HepG2 (cell line): ENCODE measurements at regions not wholly inside any gene's neighbourhood (a gene's known extent, or its start where the extent isn't known, plus 50 kb on each side); places are given as distances from the start of the nearest gene placed in this dataset.

ENCODE experiments used
- BORCS8-MEF2B ChIP-seq: sonication (generic); formaldehyde crosslinking; IDR thresholded peaks from 2 replicates; pipeline ENCODE4 v1.8.0; 2022; ENCODE audit warnings: mild to moderate bottlenecking, missing genetic modification reagents
- CC2D1A ChIP-seq: sonication (generic); formaldehyde crosslinking; IDR thresholded peaks from 2 replicates; pipeline ENCODE4 v1.8.1; 2023; ENCODE audit warnings: mild to moderate bottlenecking, missing genetic modification reagents
- EED ChIP-seq: sonication (generic); formaldehyde crosslinking; IDR thresholded peaks from 2 replicates; pipeline ENCODE4 v1.5.0; 2020; ENCODE audit warnings: mild to moderate bottlenecking, missing genetic modification reagents
- FLYWCH1 ChIP-seq: sonication (generic); formaldehyde crosslinking; IDR thresholded peaks from 2 replicates; pipeline ENCODE4 v1.8.1; 2023; ENCODE audit warnings: mild to moderate bottlenecking, missing genetic modification reagents
- KLF11 ChIP-seq: IDR thresholded peaks from 2 replicates; pipeline ENCODE4 v1.6.1; 2016; ENCODE audit warnings: missing compliant biosample characterization
- NBN ChIP-seq: fragments of 450-650 bp; conservative IDR thresholded peaks from 2 replicates; pipeline ENCODE4 v1.6.1; 2017
- POGZ ChIP-seq: sonication (generic); formaldehyde crosslinking; IDR thresholded peaks from 2 replicates; pipeline ENCODE4 v1.4.0; 2020; ENCODE audit warnings: mild to moderate bottlenecking, missing genetic modification reagents
- SALL2 ChIP-seq: sonication (generic); formaldehyde crosslinking; IDR thresholded peaks from 2 replicates; pipeline ENCODE4 v1.8.1; 2023; ENCODE audit warnings: mild to moderate bottlenecking, missing genetic modification reagents, inconsistent platforms
- SUZ12 ChIP-seq: fragments of 150-350 bp; IDR thresholded peaks from 2 replicates; pipeline ENCODE4 v1.6.1; 2014; ENCODE audit warnings: low read depth, low read length
- TAF15 ChIP-seq: fragments of 200-400 bp; formaldehyde crosslinking; IDR thresholded peaks from one replicate; pipeline ENCODE4 v1.6.1; 2018; ENCODE audit warnings: mild to moderate bottlenecking, low read depth, low read length; ENCODE audit not compliant: poor library complexity, severe bottlenecking
- ZFX ChIP-seq: sonication (generic); formaldehyde crosslinking; IDR thresholded peaks from 2 replicates; pipeline ENCODE4 v1.4.0; 2020; ENCODE audit warnings: mild to moderate bottlenecking, low read depth, missing genetic modification reagents, moderate library complexity
- ZNF451 ChIP-seq: sonication (generic); formaldehyde crosslinking; IDR thresholded peaks from 2 replicates; pipeline ENCODE4 v1.5.0; 2020; ENCODE audit warnings: mild to moderate bottlenecking, missing genetic modification reagents
- ZNF572 ChIP-seq: sonication (generic); formaldehyde crosslinking; IDR thresholded peaks from 2 replicates; pipeline ENCODE4 v1.5.1; 2020; ENCODE audit warnings: mild to moderate bottlenecking, missing genetic modification reagents
- ZNF644 ChIP-seq: IDR thresholded peaks from 2 replicates; pipeline ENCODE4 v1.6.1; 2016; ENCODE audit warnings: low read depth
- TF ChIP-seq, protein P1 (sequence below): sonication (generic); formaldehyde crosslinking; IDR thresholded peaks from 2 replicates; pipeline ENCODE4 v1.8.1; 2023; ENCODE audit warnings: missing genetic modification reagents, inconsistent platforms, borderline replicate concordance
- TF ChIP-seq, protein P2 (sequence below): sonication (generic); formaldehyde crosslinking; IDR thresholded peaks from 2 replicates; pipeline ENCODE4 v1.4.0; 2020; ENCODE audit warnings: low read depth, missing genetic modification reagents
- TF ChIP-seq, protein P3 (sequence below): IDR thresholded peaks from 2 replicates; pipeline ENCODE4 v1.6.1; 2016
- TF ChIP-seq, protein P4 (sequence below), 2 experiments: fragments of 450-650 bp in 1 of 2; sonication (generic) in 1 of 2; formaldehyde crosslinking; IDR thresholded peaks; 2 replicates each; pipeline versions ENCODE4 v1.5.0 to v1.8.0; 2020 to 2022; ENCODE audit warnings: mild to moderate bottlenecking in 1 of 2, missing genetic modification reagents in 1 of 2
- TF ChIP-seq, protein P5 (sequence below): sonication (generic); formaldehyde crosslinking; IDR thresholded peaks from 2 replicates; pipeline ENCODE4; 2020; ENCODE audit warnings: missing genetic modification reagents, mild to moderate bottlenecking, borderline replicate concordance

DNA sequence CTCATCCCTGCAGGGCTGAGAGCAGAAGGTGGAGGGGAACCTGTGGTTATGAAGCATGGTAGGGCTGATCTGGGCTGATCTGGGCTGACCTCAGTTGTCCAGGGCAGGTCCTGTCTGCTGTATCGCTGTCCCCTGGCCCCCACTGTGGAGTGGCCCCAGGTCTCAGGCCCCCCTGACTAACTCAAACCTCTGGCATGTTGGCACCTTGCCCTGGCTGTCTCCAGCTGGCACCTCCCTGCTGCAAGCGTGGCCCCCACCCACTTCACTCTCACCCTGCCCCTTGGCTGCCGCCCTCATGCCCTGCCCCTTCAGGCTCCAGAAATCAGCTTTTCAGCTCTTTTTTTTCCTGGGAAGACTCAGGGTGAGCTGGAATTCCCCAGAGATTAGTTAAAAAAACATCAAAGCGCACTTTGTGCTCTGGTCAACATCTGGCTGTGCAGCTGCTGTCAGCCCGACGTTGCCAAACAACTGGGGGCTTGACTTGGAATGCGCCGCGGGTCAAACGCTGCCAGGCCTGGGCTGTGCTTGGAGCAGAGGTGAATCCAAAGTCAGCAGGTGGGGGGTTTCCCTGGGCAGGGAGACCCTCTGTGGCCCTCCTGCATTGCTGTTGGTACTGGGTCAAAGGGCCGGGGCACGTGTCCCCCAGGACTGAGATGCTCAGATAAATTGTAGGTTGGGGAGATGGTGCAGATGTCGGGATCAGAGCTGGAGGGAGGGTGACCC is 173.8 kb upstream of the HDAC4 start (continued):
- no peak for TF ChIP-seq SUZ12
- no peak for TF ChIP-seq ZNF451 (CRISPR knock-in tag)
- 0 out of 2 replicates have a peak, but pooled peaks have one; percentile 28 for TF ChIP-seq KLF11 (CRISPR knock-in tag)
- TF ChIP-seq, protein P1, sequence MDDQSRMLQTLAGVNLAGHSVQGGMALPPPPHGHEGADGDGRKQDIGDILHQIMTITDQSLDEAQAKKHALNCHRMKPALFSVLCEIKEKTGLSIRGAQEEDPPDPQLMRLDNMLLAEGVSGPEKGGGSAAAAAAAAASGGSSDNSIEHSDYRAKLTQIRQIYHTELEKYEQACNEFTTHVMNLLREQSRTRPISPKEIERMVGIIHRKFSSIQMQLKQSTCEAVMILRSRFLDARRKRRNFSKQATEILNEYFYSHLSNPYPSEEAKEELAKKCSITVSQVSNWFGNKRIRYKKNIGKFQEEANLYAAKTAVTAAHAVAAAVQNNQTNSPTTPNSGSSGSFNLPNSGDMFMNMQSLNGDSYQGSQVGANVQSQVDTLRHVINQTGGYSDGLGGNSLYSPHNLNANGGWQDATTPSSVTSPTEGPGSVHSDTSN (CRISPR knock-in tag): no peak
- TF ChIP-seq ZNF644 (CRISPR knock-in tag): peak; percentile 68; the same call in 1 of the 2 replicates
- TF ChIP-seq, protein P2, sequence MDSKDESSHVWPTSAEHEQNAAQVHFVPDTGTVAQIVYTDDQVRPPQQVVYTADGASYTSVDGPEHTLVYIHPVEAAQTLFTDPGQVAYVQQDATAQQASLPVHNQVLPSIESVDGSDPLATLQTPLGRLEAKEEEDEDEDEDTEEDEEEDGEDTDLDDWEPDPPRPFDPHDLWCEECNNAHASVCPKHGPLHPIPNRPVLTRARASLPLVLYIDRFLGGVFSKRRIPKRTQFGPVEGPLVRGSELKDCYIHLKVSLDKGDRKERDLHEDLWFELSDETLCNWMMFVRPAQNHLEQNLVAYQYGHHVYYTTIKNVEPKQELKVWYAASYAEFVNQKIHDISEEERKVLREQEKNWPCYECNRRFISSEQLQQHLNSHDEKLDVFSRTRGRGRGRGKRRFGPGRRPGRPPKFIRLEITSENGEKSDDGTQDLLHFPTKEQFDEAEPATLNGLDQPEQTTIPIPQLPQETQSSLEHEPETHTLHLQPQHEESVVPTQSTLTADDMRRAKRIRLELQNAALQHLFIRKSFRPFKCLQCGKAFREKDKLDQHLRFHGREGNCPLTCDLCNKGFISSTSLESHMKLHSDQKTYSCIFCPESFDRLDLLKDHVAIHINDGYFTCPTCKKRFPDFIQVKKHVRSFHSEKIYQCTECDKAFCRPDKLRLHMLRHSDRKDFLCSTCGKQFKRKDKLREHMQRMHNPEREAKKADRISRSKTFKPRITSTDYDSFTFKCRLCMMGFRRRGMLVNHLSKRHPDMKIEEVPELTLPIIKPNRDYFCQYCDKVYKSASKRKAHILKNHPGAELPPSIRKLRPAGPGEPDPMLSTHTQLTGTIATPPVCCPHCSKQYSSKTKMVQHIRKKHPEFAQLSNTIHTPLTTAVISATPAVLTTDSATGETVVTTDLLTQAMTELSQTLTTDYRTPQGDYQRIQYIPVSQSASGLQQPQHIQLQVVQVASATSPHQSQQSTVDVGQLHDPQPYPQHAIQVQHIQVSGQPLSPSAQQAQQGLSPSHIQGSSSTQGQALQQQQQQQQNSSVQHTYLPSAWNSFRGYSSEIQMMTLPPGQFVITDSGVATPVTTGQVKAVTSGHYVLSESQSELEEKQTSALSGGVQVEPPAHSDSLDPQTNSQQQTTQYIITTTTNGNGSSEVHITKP (CRISPR knock-in tag): 0 out of 2 replicates have a peak, but pooled peaks have one; percentile 61
- TF ChIP-seq, protein P3, sequence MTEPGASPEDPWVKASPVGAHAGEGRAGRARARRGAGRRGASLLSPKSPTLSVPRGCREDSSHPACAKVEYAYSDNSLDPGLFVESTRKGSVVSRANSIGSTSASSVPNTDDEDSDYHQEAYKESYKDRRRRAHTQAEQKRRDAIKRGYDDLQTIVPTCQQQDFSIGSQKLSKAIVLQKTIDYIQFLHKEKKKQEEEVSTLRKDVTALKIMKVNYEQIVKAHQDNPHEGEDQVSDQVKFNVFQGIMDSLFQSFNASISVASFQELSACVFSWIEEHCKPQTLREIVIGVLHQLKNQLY: peak; percentile 37; the same call in 1 of the 2 replicates
- peak; percentile 58; the same call in 1 of the 2 replicates for TF ChIP-seq BORCS8-MEF2B
- TF ChIP-seq SALL2 (CRISPR knock-in tag): peak; percentile 73
- TF ChIP-seq, protein P4, sequence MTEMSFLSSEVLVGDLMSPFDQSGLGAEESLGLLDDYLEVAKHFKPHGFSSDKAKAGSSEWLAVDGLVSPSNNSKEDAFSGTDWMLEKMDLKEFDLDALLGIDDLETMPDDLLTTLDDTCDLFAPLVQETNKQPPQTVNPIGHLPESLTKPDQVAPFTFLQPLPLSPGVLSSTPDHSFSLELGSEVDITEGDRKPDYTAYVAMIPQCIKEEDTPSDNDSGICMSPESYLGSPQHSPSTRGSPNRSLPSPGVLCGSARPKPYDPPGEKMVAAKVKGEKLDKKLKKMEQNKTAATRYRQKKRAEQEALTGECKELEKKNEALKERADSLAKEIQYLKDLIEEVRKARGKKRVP (CRISPR knock-in tag; IDR thresholded peaks at IDR 0.05): 0 out of 4 replicates have a peak, but pooled peaks of 1 of the 2 experiments have one; percentile 24
- TF ChIP-seq ZNF572 (CRISPR knock-in tag): no peak
- peak; percentile 30; the same call in 1 of the 2 replicates for TF ChIP-seq POGZ (CRISPR knock-in tag)
- no peak for TF ChIP-seq NBN
- TF ChIP-seq EED (CRISPR knock-in tag): 0 out of 2 replicates have a peak, but pooled peaks have one; percentile 70
- TF ChIP-seq ZFX: peak; percentile 78
- TF ChIP-seq TAF15: no peak
- TF ChIP-seq, protein P5, sequence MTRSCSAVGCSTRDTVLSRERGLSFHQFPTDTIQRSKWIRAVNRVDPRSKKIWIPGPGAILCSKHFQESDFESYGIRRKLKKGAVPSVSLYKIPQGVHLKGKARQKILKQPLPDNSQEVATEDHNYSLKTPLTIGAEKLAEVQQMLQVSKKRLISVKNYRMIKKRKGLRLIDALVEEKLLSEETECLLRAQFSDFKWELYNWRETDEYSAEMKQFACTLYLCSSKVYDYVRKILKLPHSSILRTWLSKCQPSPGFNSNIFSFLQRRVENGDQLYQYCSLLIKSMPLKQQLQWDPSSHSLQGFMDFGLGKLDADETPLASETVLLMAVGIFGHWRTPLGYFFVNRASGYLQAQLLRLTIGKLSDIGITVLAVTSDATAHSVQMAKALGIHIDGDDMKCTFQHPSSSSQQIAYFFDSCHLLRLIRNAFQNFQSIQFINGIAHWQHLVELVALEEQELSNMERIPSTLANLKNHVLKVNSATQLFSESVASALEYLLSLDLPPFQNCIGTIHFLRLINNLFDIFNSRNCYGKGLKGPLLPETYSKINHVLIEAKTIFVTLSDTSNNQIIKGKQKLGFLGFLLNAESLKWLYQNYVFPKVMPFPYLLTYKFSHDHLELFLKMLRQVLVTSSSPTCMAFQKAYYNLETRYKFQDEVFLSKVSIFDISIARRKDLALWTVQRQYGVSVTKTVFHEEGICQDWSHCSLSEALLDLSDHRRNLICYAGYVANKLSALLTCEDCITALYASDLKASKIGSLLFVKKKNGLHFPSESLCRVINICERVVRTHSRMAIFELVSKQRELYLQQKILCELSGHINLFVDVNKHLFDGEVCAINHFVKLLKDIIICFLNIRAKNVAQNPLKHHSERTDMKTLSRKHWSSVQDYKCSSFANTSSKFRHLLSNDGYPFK (CRISPR knock-in tag): peak; percentile 47; the same call in 1 of the 2 replicates
- no peak for TF ChIP-seq FLYWCH1 (CRISPR knock-in tag)
- TF ChIP-seq CC2D1A: no peak
